Mammary epithelial cell (primary cell): ENCODE measurements at regions not wholly inside any gene's neighbourhood (a gene's known extent, or its start where the extent isn't known, plus 50 kb on each side); places are given as distances from the start of the nearest gene placed in this dataset.

ENCODE experiments used
- CTCF ChIP-seq, 2 donors: IDR thresholded peaks in 1 of 2; conservative IDR thresholded peaks in 1 of 2; 2 replicates each; pipeline ENCODE4 v1.5.1; 2011 to 2012; ENCODE audit warnings: inconsistent platforms in 2 of 2, low read length in 2 of 2, mild to moderate bottlenecking in 2 of 2, control low read depth in 1 of 2, low read depth in 1 of 2; ENCODE audit not compliant: insufficient read depth in 1 of 2; ENCODE audit errors: extremely low read depth in 1 of 2
- EZH2 ChIP-seq: IDR thresholded peaks from 2 replicates; pipeline ENCODE4 v1.6.1; 2012; ENCODE audit warnings: low read length, inconsistent platforms, borderline replicate concordance

GRCh38 chr6:119661078-119661477 is 311.5 kb upstream of the MAN1A1 start:
- TF ChIP-seq CTCF (conservative IDR thresholded peaks at IDR 0.05 in 1 of 2, IDR thresholded peaks at IDR 0.05 in 1 of 2; ENCODE audit: extremely low read depth in 1 of 2, insufficient read depth in 1 of 2, low read depth in 1 of 2, low read length in 2 of 2) (no peak), EZH2 (no peak)
